OCI-LY7 (cell line): ENCODE measurements at regions not wholly inside any gene's neighbourhood (a gene's known extent, or its start where the extent isn't known, plus 50 kb on each side); places are given as distances from the start of the nearest gene placed in this dataset.

Experiments
- BruUV-seq: library from RNA; stranded (reverse); fragments of 400-500 nt; replicated peaks from 2 replicates; lab custom pipeline; 2021; lab: Mats Ljungman, UMichigan
- CTCF ChIA-PET: fragments of 300-600 bp; sonication (Branson Sonifier 250); formaldehyde crosslinking; loops from one replicate; lab custom pipeline; 2022; ENCODE audit warnings: antibody characterized with exemption; ENCODE audit not compliant: unreplicated experiment; lab: Charles Lee
- POLR2A ChIA-PET: fragments of 300-600 bp; sonication (Branson Sonifier 250); formaldehyde crosslinking; loops from one replicate; lab custom pipeline; 2022; ENCODE audit warnings: antibody characterized with exemption; lab: Charles Lee
- DNase-seq: peaks from one replicate; pipeline ENCODE4 v3.0.0-alpha.2; 2015; ENCODE audit warnings: low spot score
- H2AFZ ChIP-seq: fragments of 200-600 bp; sonication (generic), shearing (Covaris generic); 2 replicates; pipeline ENCODE4 v1.6.1; 2014; ENCODE audit warnings: mild to moderate bottlenecking, antibody characterized with exemption, low read length, moderate library complexity
- H3K27ac ChIP-seq: fragments of 200-600 bp; sonication (generic); 2 replicates; pipeline ENCODE4 v1.5.1; 2014; ENCODE audit warnings: mixed run types, low read depth, mild to moderate bottlenecking, moderate library complexity, low read length, inconsistent platforms; ENCODE audit not compliant: poor library complexity, severe bottlenecking
- H3K36me3 ChIP-seq: fragments of 200-600 bp; sonication (generic); 2 replicates; pipeline ENCODE4 v1.6.1; 2014; ENCODE audit warnings: mild to moderate bottlenecking, antibody characterized with exemption, low read length, moderate library complexity, mixed read lengths; ENCODE audit not compliant: insufficient read depth
- H3K4me1 ChIP-seq: fragments of 200-600 bp; sonication (generic); 2 replicates; pipeline ENCODE4 v1.5.1; 2014; ENCODE audit warnings: mild to moderate bottlenecking, low read length; ENCODE audit not compliant: insufficient read depth, poor library complexity, severe bottlenecking
- H3K4me2 ChIP-seq: fragments of 200-600 bp; sonication (generic); 2 replicates; pipeline ENCODE4 v1.6.1; 2014; ENCODE audit warnings: mild to moderate bottlenecking, low read length
- H3K4me3 ChIP-seq: fragments of 200-600 bp; sonication (generic); 2 replicates; pipeline ENCODE4 v1.5.1; 2014; ENCODE audit warnings: mild to moderate bottlenecking, low read depth, low read length; ENCODE audit not compliant: poor library complexity, severe bottlenecking
- H3K79me2 ChIP-seq: fragments of 200-600 bp; sonication (generic); 2 replicates; pipeline ENCODE4 v1.6.1; 2016; ENCODE audit warnings: low read depth, mild to moderate bottlenecking, low read length, moderate library complexity, mixed read lengths; ENCODE audit not compliant: insufficient read depth
- H3K9me2 ChIP-seq: fragments of 200-600 bp; sonication (generic); 2 replicates; pipeline ENCODE4 v1.6.1; 2016; ENCODE audit warnings: mild to moderate bottlenecking, low read length, mixed read lengths; ENCODE audit not compliant: insufficient read depth
- H3K9me3 ChIP-seq: fragments of 200-600 bp; sonication (generic); 2 replicates; pipeline ENCODE4 v1.6.1; 2014; ENCODE audit warnings: mild to moderate bottlenecking, mixed run types, low read length, mixed read lengths
- H4K20me1 ChIP-seq: fragments of 200-600 bp; sonication (generic); 2 replicates; pipeline ENCODE4 v1.6.1; 2014; ENCODE audit warnings: mild to moderate bottlenecking, antibody characterized with exemption, low read length, moderate library complexity, mixed read lengths; ENCODE audit not compliant: insufficient read depth
- EZH2phosphoT487 ChIP-seq: fragments of 200-600 bp; sonication (generic); IDR thresholded peaks from 2 replicates; pipeline ENCODE4 v1.6.1; 2018; ENCODE audit warnings: low read depth, borderline replicate concordance, mild to moderate bottlenecking, mixed run types, antibody characterized with exemption, low read length, moderate library complexity, mixed read lengths
- intact Hi-C: fragments of 100-400 bp; cut with micrococcal nuclease; formaldehyde crosslinking; loops from one replicate; pipeline ENCODE4 v1.10.0; 2022; ENCODE audit not compliant: unreplicated experiment
- TF ChIP-seq, protein P1 (sequence below): fragments of 200-600 bp; sonication (generic); conservative IDR thresholded peaks from 2 replicates; pipeline ENCODE4 v1.5.1; 2014; ENCODE audit warnings: mild to moderate bottlenecking, antibody characterized with exemption, low read length, moderate library complexity, mixed read lengths

DNA sequence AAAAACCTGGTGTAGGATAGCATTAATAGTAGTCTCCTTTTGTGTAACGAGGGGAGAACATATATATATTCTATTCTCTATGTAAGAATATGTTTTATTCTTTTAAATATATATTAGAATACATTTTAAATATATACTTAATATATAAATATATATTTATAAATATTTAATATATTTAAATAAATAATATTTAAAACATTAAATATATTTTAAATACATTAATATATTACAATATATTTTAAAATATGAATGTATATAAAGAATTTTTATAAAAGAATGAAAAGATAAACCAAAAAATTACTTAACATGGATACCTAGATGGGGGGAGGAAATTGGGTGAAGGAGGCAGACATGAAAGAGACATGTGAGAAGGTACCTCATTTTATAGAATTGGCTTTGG is 53.0 kb upstream of the ZNF831 start:
- H3K4me3 ChIP-seq: no peak overlapping the region
- no peak for DNase-seq
- intact Hi-C loops: no loop called here
- no peak overlapping the region for H3K27ac ChIP-seq
- no peaks in the 10 kb centered on the region for H3K79me2 ChIP-seq
- CTCF ChIA-PET: no interaction called here
- POLR2A ChIA-PET: interaction anchor here (0.9 to 2.8 kb wide), 2 partner anchors 12 to 13 kb away, joined by 3 to 14 read pairs; no protein-coding TSS in a partner anchor
- no peaks in the 10 kb centered on the region for H3K9me3 ChIP-seq
- H2AFZ ChIP-seq: no peak overlapping the region
- H3K9me2 ChIP-seq: no peaks in the 10 kb centered on the region
- TF ChIP-seq EZH2phosphoT487: no peak
- TF ChIP-seq, protein P1, sequence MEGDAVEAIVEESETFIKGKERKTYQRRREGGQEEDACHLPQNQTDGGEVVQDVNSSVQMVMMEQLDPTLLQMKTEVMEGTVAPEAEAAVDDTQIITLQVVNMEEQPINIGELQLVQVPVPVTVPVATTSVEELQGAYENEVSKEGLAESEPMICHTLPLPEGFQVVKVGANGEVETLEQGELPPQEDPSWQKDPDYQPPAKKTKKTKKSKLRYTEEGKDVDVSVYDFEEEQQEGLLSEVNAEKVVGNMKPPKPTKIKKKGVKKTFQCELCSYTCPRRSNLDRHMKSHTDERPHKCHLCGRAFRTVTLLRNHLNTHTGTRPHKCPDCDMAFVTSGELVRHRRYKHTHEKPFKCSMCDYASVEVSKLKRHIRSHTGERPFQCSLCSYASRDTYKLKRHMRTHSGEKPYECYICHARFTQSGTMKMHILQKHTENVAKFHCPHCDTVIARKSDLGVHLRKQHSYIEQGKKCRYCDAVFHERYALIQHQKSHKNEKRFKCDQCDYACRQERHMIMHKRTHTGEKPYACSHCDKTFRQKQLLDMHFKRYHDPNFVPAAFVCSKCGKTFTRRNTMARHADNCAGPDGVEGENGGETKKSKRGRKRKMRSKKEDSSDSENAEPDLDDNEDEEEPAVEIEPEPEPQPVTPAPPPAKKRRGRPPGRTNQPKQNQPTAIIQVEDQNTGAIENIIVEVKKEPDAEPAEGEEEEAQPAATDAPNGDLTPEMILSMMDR: no peak
- H3K4me2 ChIP-seq: no peak overlapping the region
- no peaks in the 10 kb centered on the region for H4K20me1 ChIP-seq
- H3K4me1 ChIP-seq: no peaks in the 10 kb centered on the region
- no peaks in the 10 kb centered on the region for H3K36me3 ChIP-seq
- no TSS peak for BruUV-seq

DNA sequence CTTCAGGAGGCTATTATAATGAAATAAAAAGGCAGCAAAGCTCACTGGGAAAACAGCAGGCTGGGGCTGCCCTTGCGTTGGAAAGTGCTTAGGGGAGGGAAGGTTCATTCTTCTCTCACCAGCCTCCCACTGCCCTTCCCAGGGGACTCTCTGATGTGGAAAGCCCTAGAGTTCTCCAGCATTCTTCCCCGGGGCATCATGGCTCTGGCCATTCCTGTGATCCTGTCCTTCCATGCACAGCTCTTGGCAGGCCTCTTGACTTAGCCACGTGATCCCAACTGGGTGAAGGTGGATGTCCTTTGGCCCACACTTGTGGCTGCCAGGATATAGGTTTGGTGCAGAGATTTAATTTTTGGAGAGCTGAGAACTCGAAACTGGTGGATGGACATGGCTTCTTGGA is 58.0 kb upstream of the ZNF831 start:
- BruUV-seq: no TSS peak
- ChIA-PET CTCF (no interaction called here), POLR2A (interaction anchor here (0.6 kb wide), 1 partner anchor 7 kb away, joined by 4 read pairs; no protein-coding TSS in a partner anchor)
- H3K36me3 ChIP-seq: no peaks in the 10 kb centered on the region
- H3K9me2 ChIP-seq: no peaks in the 10 kb centered on the region
- H3K4me3 ChIP-seq: no peak overlapping the region
- no peak overlapping the region for H3K4me2 ChIP-seq
- intact Hi-C loops: no loop called here
- no peak overlapping the region for H3K27ac ChIP-seq
- H3K9me3 ChIP-seq: no peaks in the 10 kb centered on the region
- no peak overlapping the region for H2AFZ ChIP-seq
- no peaks in the 10 kb centered on the region for H4K20me1 ChIP-seq
- TF ChIP-seq EZH2phosphoT487: no peak
- TF ChIP-seq, protein P1: no peak
- no peak for DNase-seq
- H3K4me1 ChIP-seq: peaks cover 10% of the 10 kb centered on the region
- H3K79me2 ChIP-seq: no peaks in the 10 kb centered on the region

- TF ChIP-seq EZH2phosphoT487: no peak
- TF ChIP-seq, protein P1: no peak
- Histone ChIP-seq H3K36me3 (no peaks in the 10 kb centered on the region), H3K27ac (no peak overlapping the region), H3K79me2 (no peaks in the 10 kb centered on the region), H3K9me3 (no peaks in the 10 kb centered on the region), H4K20me1 (no peaks in the 10 kb centered on the region), H3K4me2 (no peak overlapping the region), H3K4me1 (peaks cover 10% of the 10 kb centered on the region), H2AFZ (no peak overlapping the region), H3K9me2 (no peaks in the 10 kb centered on the region), H3K4me3 (no peak overlapping the region)
- CTCF ChIA-PET: no interaction called here
- intact Hi-C loops: no loop called here
- POLR2A ChIA-PET: no interaction called here
- no peak for DNase-seq
- BruUV-seq: no TSS peak
Measured at GRCh38 chr20:59104831-59105230, 58.8 kb upstream of the ZNF831 start.
